ENCODE measurements at regions not wholly inside any gene's neighbourhood (a gene's known extent, or its start where the extent isn't known, plus 50 kb on each side); places are given as distances from the start of the nearest gene placed in this dataset.
"Not testable (repeated sequence)": the region's sequence is repeated elsewhere in the genome, so short reads cannot be mapped to it uniquely, and the experiment has no call there.

DNA sequence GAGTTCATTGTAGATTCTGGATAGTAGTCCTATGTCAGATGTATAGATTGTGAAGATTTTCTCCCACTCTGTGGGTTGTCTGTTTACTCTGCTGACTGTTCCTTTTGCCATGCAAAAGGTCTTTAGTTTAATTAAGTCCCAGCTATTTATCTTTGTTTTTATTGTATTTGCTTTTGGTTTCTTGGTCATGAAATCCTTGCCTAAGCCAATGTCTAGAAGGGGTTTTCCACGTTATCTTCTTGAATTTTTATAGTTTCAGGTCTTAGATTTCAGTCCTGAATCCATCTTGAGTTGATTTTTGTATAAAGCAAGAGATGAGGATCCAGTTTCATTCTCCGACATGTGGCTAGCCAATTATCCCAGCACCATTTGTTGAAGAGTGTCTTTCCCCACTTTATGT, 262.1 kb upstream of the TMC3 start:
- not testable (repeated sequence) for TF ChIP-seq POLR2A (IDR thresholded peaks at IDR 0.05; ENCODE audit: low read depth, low read length); POLR2AphosphoS5 (IDR thresholded peaks at IDR 0.05; ENCODE audit: low read depth, low read length); TAF1 (IDR thresholded peaks at IDR 0.05; ENCODE audit: borderline replicate concordance, low read depth, low read length)
